ENCODE measurements at regions not wholly inside any gene's neighbourhood (a gene's known extent, or its start where the extent isn't known, plus 50 kb on each side); places are given as distances from the start of the nearest gene placed in this dataset.

- DNase-seq (no peak), ATAC-seq (ENCODE audit: low read depth) (no peak)
- Mint-ChIP-seq H3K4me1 (no peaks in the 10 kb centered on the region), H3K4me3 (no peak overlapping the region), H3K9me3 (peaks cover 4% of the 10 kb centered on the region), H3K36me3 (ENCODE audit: low read depth) (no peaks in the 10 kb centered on the region), H3K27me3 (peaks cover 5% of the 10 kb centered on the region), H3K27ac (no peak overlapping the region)
- CTCF ChIA-PET, result no interaction called here
- POLR2A ChIA-PET, result no interaction called here
- intact Hi-C loops (cut with micrococcal nuclease), result no loop called here
- TF ChIP-seq CTCF (IDR thresholded peaks at IDR 0.05), result no peak
Observed at GRCh38 chr6:40774932-40775331, 187.8 kb upstream of the LRFN2 start.

GRCh38 chr6:40770794-40771193 is 183.6 kb upstream of the LRFN2 start:
- Mint-ChIP-seq H3K4me3 (no peak overlapping the region), H3K27ac (no peak overlapping the region), H3K9me3 (peaks cover 4% of the 10 kb centered on the region), H3K36me3 (ENCODE audit: low read depth) (no peaks in the 10 kb centered on the region), H3K4me1 (no peaks in the 10 kb centered on the region), H3K27me3 (peaks cover 7% of the 10 kb centered on the region)
- CTCF ChIA-PET, result no interaction called here
- no peak for TF ChIP-seq CTCF (IDR thresholded peaks at IDR 0.05)
- ATAC-seq (ENCODE audit: low read depth) (no peak), DNase-seq (no peak)
- intact Hi-C loops (cut with micrococcal nuclease), result no loop called here
- POLR2A ChIA-PET, result no interaction called here

- Mint-ChIP-seq H3K4me1 (peaks cover 2% of the 10 kb centered on the region), H3K9me3 (no peaks in the 10 kb centered on the region), H3K27me3 (peaks cover 11% of the 10 kb centered on the region), H3K4me3 (no peak overlapping the region), H3K36me3 (ENCODE audit: low read depth) (no peaks in the 10 kb centered on the region), H3K27ac (no peak overlapping the region)
- intact Hi-C loops (cut with micrococcal nuclease), result no loop called here
- ATAC-seq (ENCODE audit: low read depth) (no peak), DNase-seq (no peak)
- ChIA-PET POLR2A (no interaction called here), CTCF (no interaction called here)
- TF ChIP-seq CTCF (IDR thresholded peaks at IDR 0.05), result no peak
Observed at GRCh38 chr6:40764726-40765125, 177.6 kb upstream of the LRFN2 start.

- Mint-ChIP-seq H3K27ac (no peak overlapping the region), H3K27me3 (peaks cover 14% of the 10 kb centered on the region), H3K36me3 (ENCODE audit: low read depth) (no peaks in the 10 kb centered on the region), H3K4me3 (no peak overlapping the region), H3K9me3 (no peaks in the 10 kb centered on the region), H3K4me1 (peaks cover 2% of the 10 kb centered on the region)
- ChIA-PET CTCF (no interaction called here), POLR2A (no interaction called here)
- TF ChIP-seq CTCF (IDR thresholded peaks at IDR 0.05), result no peak
- intact Hi-C loops (cut with micrococcal nuclease), result no loop called here
- no peak for DNase-seq
- ATAC-seq (ENCODE audit: low read depth), result no peak
Observed at GRCh38 chr6:40762981-40763380, 175.8 kb upstream of the LRFN2 start.

GRCh38 chr6:40760887-40761286 is 173.7 kb upstream of the LRFN2 start:
- TF ChIP-seq CTCF (IDR thresholded peaks at IDR 0.05), result no peak
- intact Hi-C loops (cut with micrococcal nuclease), result no loop called here
- ChIA-PET CTCF (no interaction called here), POLR2A (no interaction called here)
- Mint-ChIP-seq H3K4me3 (no peak overlapping the region), H3K36me3 (ENCODE audit: low read depth) (no peaks in the 10 kb centered on the region), H3K9me3 (no peaks in the 10 kb centered on the region), H3K27ac (no peak overlapping the region), H3K4me1 (peaks cover 10% of the 10 kb centered on the region), H3K27me3 (peaks cover 29% of the 10 kb centered on the region)
- DNase-seq, result no peak
- ATAC-seq (ENCODE audit: low read depth), result no peak
